Effector memory CD4-positive, alpha-beta T cell (primary cell): ENCODE measurements at regions not wholly inside any gene's neighbourhood (a gene's known extent, or its start where the extent isn't known, plus 50 kb on each side); places are given as distances from the start of the nearest gene placed in this dataset.
"Not testable (repeated sequence)": the region's sequence is repeated elsewhere in the genome, so short reads cannot be mapped to it uniquely, and the experiment has no call there.

Source experiments
- DNase-seq, 3 donors: peaks; one replicate each; pipeline ENCODE4 v3.0.0-alpha.2; 2020
- H3K27ac ChIP-seq: 2 replicates; pipeline ENCODE4 v1.7.0; 2013; ENCODE audit warnings: mild to moderate bottlenecking, low read length, moderate library complexity; ENCODE audit not compliant: insufficient read depth, poor library complexity, severe bottlenecking
- H3K27me3 ChIP-seq: replicated peaks from 2 replicates; pipeline ENCODE4 v1.7.0; 2013; ENCODE audit warnings: mild to moderate bottlenecking, low read length; ENCODE audit not compliant: insufficient read depth, control insufficient read depth, poor library complexity, severe bottlenecking
- H3K36me3 ChIP-seq: 2 replicates; pipeline ENCODE4 v1.7.0; 2013; ENCODE audit warnings: mild to moderate bottlenecking, low read length, moderate library complexity; ENCODE audit not compliant: control insufficient read depth, insufficient read depth
- H3K4me1 ChIP-seq: 2 replicates; pipeline ENCODE4 v1.7.0; 2013; ENCODE audit warnings: low read length, mild to moderate bottlenecking; ENCODE audit not compliant: control insufficient read depth, insufficient read depth, poor library complexity, severe bottlenecking
- H3K4me3 ChIP-seq: 2 replicates; pipeline ENCODE4 v1.7.0; 2013; ENCODE audit warnings: low read length, low read depth, mild to moderate bottlenecking; ENCODE audit not compliant: insufficient read depth, poor library complexity, severe bottlenecking
- H3K9me3 ChIP-seq: 2 replicates; pipeline ENCODE4 v1.7.0; 2013; ENCODE audit warnings: mild to moderate bottlenecking, low read length, moderate library complexity; ENCODE audit not compliant: control insufficient read depth

- Histone ChIP-seq H3K27ac (no peak overlapping the region), H3K36me3 (no peaks in the 10 kb centered on the region), H3K27me3 (no peaks in the 10 kb centered on the region), H3K4me3 (no peak overlapping the region), H3K9me3 (no peaks in the 10 kb centered on the region), H3K4me1 (no peaks in the 10 kb centered on the region)
- DNase-seq = peak in 1 of 3 donors; percentile 0
These were observed 489.2 kb downstream of the ZNF33B start for GRCh38 chr10:42149027-42149700.

DNA sequence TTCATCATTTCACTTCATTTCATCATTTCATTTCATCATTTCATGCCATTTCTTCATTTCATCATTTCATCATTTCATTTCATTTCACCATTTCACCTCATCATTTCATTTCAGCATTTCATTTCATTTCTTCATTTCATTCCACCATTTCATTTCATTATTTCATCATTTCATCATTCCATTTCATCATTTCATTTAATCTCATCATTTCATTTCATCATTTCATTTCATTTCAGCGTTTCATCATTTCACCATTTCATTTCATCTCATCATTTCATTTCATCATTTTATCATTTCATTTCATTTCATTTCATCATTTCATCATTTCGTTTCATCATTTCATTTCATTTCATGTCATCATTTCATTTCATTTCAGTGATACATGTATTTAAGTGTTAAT lies 492.2 kb downstream of the ZNF33B start:
- not testable (repeated sequence) for H3K36me3 ChIP-seq, H3K27ac ChIP-seq, H3K4me3 ChIP-seq, DNase-seq, H3K27me3 ChIP-seq, H3K9me3 ChIP-seq, H3K4me1 ChIP-seq

DNA sequence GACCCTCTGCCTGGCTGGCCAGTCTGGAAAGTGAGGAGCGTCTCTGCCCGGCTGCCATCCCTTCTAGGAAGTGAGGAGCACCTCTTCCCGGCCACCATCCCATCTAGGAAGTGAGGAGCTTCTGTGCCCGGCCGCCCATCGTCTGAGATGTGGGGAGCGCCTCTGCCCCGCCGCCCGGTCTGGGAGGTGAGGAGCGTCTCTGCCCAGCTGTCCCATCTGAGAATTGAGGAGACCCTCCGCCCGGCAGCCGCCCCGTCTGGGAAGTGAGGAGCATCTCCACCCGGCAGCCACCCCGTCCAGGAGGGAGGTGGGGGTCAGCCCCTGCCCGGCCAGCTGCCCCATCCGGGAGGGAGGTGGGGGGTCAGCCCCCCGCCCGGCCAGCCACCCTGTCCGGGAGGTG lies 500.3 kb downstream of the ZNF33B start:
- not testable (repeated sequence) for DNase-seq

DNA sequence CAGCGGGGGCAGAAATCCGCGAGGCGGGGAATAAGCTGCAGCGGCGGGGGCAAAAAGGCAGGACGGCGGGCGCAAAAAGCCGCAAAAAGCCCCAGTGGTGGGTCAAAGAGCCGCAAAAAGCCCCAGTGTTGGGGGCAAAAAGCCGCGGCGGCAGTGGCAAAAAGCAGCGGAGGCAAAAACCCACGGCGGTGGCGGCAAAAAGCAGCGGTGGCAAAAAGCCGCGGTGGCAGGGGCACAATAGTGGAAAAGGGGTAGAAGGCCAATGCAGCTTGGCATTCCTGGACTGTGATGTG lies 525.3 kb downstream of the ZNF33B start:
- no peaks in the 10 kb centered on the region for H3K27me3 ChIP-seq
- no peak overlapping the region for H3K27ac ChIP-seq
- H3K36me3 ChIP-seq = no peaks in the 10 kb centered on the region
- no peaks in the 10 kb centered on the region for H3K9me3 ChIP-seq
- H3K4me1 ChIP-seq = no peaks in the 10 kb centered on the region
- H3K4me3 ChIP-seq = no peak overlapping the region
- DNase-seq = no peak

More for the DNA sequence above, 500.3 kb downstream of the ZNF33B start:
- not testable (repeated sequence) for H3K27me3 ChIP-seq, H3K4me1 ChIP-seq, H3K36me3 ChIP-seq, H3K27ac ChIP-seq, H3K4me3 ChIP-seq, H3K9me3 ChIP-seq

- Histone ChIP-seq H3K27me3 (no peaks in the 10 kb centered on the region), H3K4me1 (no peaks in the 10 kb centered on the region), H3K36me3 (no peaks in the 10 kb centered on the region), H3K9me3 (no peaks in the 10 kb centered on the region), H3K4me3 (no peak overlapping the region), H3K27ac (no peak overlapping the region)
- DNase-seq = no peak
These were observed 525.8 kb downstream of the ZNF33B start for GRCh38 chr10:42112331-42113157.

- H3K27me3 ChIP-seq = no peaks in the 10 kb centered on the region
- H3K27ac ChIP-seq = no peak overlapping the region
- no peak overlapping the region for H3K4me3 ChIP-seq
- no peaks in the 10 kb centered on the region for H3K36me3 ChIP-seq
- no peak for DNase-seq
- no peaks in the 10 kb centered on the region for H3K4me1 ChIP-seq
- H3K9me3 ChIP-seq = no peaks in the 10 kb centered on the region
These were observed 526.6 kb downstream of the ZNF33B start for GRCh38 chr10:42111661-42112330.

DNA sequence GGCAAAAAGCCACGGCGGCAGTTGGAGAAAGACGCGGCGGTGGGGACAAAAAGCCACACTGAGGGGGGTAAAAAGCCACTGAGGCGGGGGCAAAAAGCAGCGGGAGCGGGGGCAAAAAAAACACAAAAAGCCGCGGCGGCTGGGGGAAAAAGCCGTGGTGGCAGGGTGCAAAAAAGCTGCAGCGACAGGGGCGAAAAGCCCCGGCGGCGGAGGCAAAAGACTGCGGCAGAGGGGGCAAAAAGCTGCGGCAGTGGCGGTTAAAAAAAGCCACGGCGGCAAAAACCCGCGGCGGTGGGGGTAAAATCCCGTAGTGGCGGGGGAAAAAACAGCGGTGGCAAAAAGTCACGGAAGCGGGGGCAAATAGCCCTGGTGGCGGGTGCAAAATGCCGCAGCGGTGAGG lies 527.3 kb downstream of the ZNF33B start:
- H3K9me3 ChIP-seq = no peaks in the 10 kb centered on the region
- DNase-seq = no peak
- H3K27me3 ChIP-seq = no peaks in the 10 kb centered on the region
- no peaks in the 10 kb centered on the region for H3K36me3 ChIP-seq
- no peak overlapping the region for H3K27ac ChIP-seq
- H3K4me1 ChIP-seq = no peaks in the 10 kb centered on the region
- no peak overlapping the region for H3K4me3 ChIP-seq
